ENCODE measurements at regions not wholly inside any gene's neighbourhood (a gene's known extent, or its start where the extent isn't known, plus 50 kb on each side); places are given as distances from the start of the nearest gene placed in this dataset.

DNA sequence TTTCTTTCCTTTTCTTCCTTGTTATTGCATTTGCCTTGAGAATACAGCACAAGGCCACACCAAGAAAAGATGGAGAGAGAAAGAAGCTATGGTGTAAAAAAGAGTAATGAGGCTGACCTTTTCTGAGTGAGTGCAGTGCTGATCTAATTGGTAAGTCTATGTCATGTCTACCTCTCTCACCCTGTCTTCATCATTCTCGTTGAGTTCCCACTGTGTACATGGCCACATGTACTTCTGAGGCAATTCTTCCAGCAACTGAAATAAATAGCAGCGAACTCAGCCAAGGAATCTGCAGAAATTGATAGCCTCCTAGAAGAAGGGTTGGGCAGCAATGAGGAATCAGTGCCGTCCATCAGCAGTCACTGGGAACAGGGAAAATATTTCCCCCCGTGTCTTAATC is 367.2 kb upstream of the SPTLC3 start:
- TF ChIP-seq, protein P1, sequence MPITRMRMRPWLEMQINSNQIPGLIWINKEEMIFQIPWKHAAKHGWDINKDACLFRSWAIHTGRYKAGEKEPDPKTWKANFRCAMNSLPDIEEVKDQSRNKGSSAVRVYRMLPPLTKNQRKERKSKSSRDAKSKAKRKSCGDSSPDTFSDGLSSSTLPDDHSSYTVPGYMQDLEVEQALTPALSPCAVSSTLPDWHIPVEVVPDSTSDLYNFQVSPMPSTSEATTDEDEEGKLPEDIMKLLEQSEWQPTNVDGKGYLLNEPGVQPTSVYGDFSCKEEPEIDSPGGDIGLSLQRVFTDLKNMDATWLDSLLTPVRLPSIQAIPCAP (CRISPR knock-in tag; IDR thresholded peaks at IDR 0.05): no peak
- TF ChIP-seq, protein P2, sequence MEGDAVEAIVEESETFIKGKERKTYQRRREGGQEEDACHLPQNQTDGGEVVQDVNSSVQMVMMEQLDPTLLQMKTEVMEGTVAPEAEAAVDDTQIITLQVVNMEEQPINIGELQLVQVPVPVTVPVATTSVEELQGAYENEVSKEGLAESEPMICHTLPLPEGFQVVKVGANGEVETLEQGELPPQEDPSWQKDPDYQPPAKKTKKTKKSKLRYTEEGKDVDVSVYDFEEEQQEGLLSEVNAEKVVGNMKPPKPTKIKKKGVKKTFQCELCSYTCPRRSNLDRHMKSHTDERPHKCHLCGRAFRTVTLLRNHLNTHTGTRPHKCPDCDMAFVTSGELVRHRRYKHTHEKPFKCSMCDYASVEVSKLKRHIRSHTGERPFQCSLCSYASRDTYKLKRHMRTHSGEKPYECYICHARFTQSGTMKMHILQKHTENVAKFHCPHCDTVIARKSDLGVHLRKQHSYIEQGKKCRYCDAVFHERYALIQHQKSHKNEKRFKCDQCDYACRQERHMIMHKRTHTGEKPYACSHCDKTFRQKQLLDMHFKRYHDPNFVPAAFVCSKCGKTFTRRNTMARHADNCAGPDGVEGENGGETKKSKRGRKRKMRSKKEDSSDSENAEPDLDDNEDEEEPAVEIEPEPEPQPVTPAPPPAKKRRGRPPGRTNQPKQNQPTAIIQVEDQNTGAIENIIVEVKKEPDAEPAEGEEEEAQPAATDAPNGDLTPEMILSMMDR (IDR thresholded peaks at IDR 0.05): no peak
- TF ChIP-seq SMAD3 (CRISPR knock-in tag; IDR thresholded peaks at IDR 0.05; ENCODE audit: borderline replicate concordance): no peak
- no peak for TF ChIP-seq SP1 (CRISPR knock-in tag; conservative IDR thresholded peaks at IDR 0.05)
- TF ChIP-seq ELF4 (CRISPR knock-in tag; IDR thresholded peaks at IDR 0.05; ENCODE audit: low read depth): no peak

Data from WTC11 (cell line).